Activated CD8-positive, alpha-beta memory T cell treated with anti-CD3 and anti-CD28 coated beads, Interleukin-2, amount 50 U/mL, for 1 hour (primary cell): ENCODE measurements at regions not wholly inside any gene's neighbourhood (a gene's known extent, or its start where the extent isn't known, plus 50 kb on each side); places are given as distances from the start of the nearest gene placed in this dataset.
"Not testable (repeated sequence)": the region's sequence is repeated elsewhere in the genome, so short reads cannot be mapped to it uniquely, and the experiment has no call there.

ENCODE experiments used
- DNase-seq: peaks from one replicate; pipeline ENCODE4 v3.0.0-alpha.2; 2020; ENCODE audit errors: extremely low read depth

GRCh38 chr1:43108080-43108479 is 64.0 kb downstream of the EBNA1BP2 start:
- DNase-seq, result no peak

- no peak for DNase-seq
Measured at GRCh38 chr1:43107664-43108063, 64.4 kb downstream of the EBNA1BP2 start.

- no peak for DNase-seq
Measured at GRCh38 chr1:43104027-43104763, 67.9 kb downstream of the EBNA1BP2 start.

GRCh38 chr1:43101061-43101460 is 71.0 kb downstream of the EBNA1BP2 start:
- no peak for DNase-seq

GRCh38 chr1:43098200-43098599 is 73.9 kb downstream of the EBNA1BP2 start:
- DNase-seq, result no peak

GRCh38 chr1:43096528-43096927 is 75.6 kb downstream of the EBNA1BP2 start:
- not testable (repeated sequence) for DNase-seq

- DNase-seq, result not testable (repeated sequence)
Measured at GRCh38 chr1:43090812-43091211, 81.3 kb downstream of the EBNA1BP2 start.

- DNase-seq, result not testable (repeated sequence)
Measured at GRCh38 chr1:43090157-43090556, 81.9 kb downstream of the EBNA1BP2 start.

GRCh38 chr1:43083375-43083891 is 88.7 kb downstream of the EBNA1BP2 start:
- no peak for DNase-seq

- no peak for DNase-seq
Measured at GRCh38 chr1:43082740-43083139, 89.3 kb downstream of the EBNA1BP2 start.

GRCh38 chr1:43077273-43077672 is 94.8 kb downstream of the EBNA1BP2 start:
- no peak for DNase-seq

GRCh38 chr1:43074709-43075108 is 97.4 kb downstream of the EBNA1BP2 start:
- DNase-seq, result no peak

GRCh38 chr1:43074244-43074643 is 97.8 kb downstream of the EBNA1BP2 start:
- DNase-seq, result no peak

- DNase-seq, result peak; percentile 53
Measured at GRCh38 chr1:43073490-43074230, 98.4 kb downstream of the EBNA1BP2 start.

- no peak for DNase-seq
Measured at GRCh38 chr1:43072314-43072713, 99.8 kb downstream of the EBNA1BP2 start.

- DNase-seq, result no peak
Measured at GRCh38 chr1:43071241-43071640, 100.8 kb downstream of the EBNA1BP2 start.

- no peak for DNase-seq
Measured at GRCh38 chr1:43069461-43070050, 102.5 kb downstream of the EBNA1BP2 start.

GRCh38 chr1:43068911-43069310 is 103.2 kb downstream of the EBNA1BP2 start:
- no peak for DNase-seq

GRCh38 chr1:43067977-43068751 is 103.9 kb downstream of the EBNA1BP2 start:
- DNase-seq, result no peak

- no peak for DNase-seq
Measured at GRCh38 chr1:43067233-43067745, 104.8 kb downstream of the EBNA1BP2 start.

GRCh38 chr1:43066578-43066977 is 105.5 kb downstream of the EBNA1BP2 start:
- DNase-seq, result no peak
